Smooth muscle cell (in vitro differentiated cells): ENCODE measurements at regions not wholly inside any gene's neighbourhood (a gene's known extent, or its start where the extent isn't known, plus 50 kb on each side); places are given as distances from the start of the nearest gene placed in this dataset.

ENCODE experiments used
- DNase-seq: peaks from one replicate; lab custom pipeline; 2025; ENCODE audit not compliant: unreplicated experiment; lab: John Stamatoyannopoulos, UW
- H2AFZ ChIP-seq: fragments of 200-600 bp; sonication (generic); 2 replicates; pipeline ENCODE4 v1.6.0; 2016; ENCODE audit warnings: antibody characterized with exemption, low read depth, mild to moderate bottlenecking
- H3F3A ChIP-seq: fragments of 200-600 bp; sonication (generic); 2 replicates; pipeline ENCODE4 v1.6.0; 2017; ENCODE audit warnings: antibody characterized with exemption, low read depth
- H3K27ac ChIP-seq: fragments of 200-600 bp; sonication (generic); 2 replicates; pipeline ENCODE4 v1.5.1; 2016; ENCODE audit warnings: low read depth, mild to moderate bottlenecking
- H3K27me3 ChIP-seq: fragments of 200-600 bp; sonication (generic); 2 replicates; pipeline ENCODE4 v1.6.1; 2016; ENCODE audit warnings: low read depth, mild to moderate bottlenecking
- H3K36me3 ChIP-seq: fragments of 200-600 bp; sonication (generic); 2 replicates; pipeline ENCODE4 v1.5.1; 2016; ENCODE audit warnings: low read depth
- H3K4me1 ChIP-seq: fragments of 200-600 bp; sonication (generic); 2 replicates; pipeline ENCODE4 v1.5.1; 2016; ENCODE audit warnings: low read depth
- H3K4me2 ChIP-seq: fragments of 200-600 bp; sonication (generic); 2 replicates; pipeline ENCODE4 v1.6.0; 2016; ENCODE audit warnings: mild to moderate bottlenecking
- H3K4me3 ChIP-seq: fragments of 200-600 bp; sonication (generic); 2 replicates; pipeline ENCODE4 v1.5.1; 2016; ENCODE audit warnings: mild to moderate bottlenecking
- H3K79me2 ChIP-seq: fragments of 200-600 bp; sonication (generic); 2 replicates; pipeline ENCODE4 v1.6.0; 2016; ENCODE audit warnings: low read depth, mild to moderate bottlenecking
- H3K9ac ChIP-seq: fragments of 200-600 bp; sonication (generic); 2 replicates; pipeline ENCODE4 v1.6.0; 2016; ENCODE audit warnings: low read depth
- H3K9me3 ChIP-seq: fragments of 200-600 bp; sonication (generic); replicated peaks from 2 replicates; pipeline ENCODE4 v1.5.1; 2016; ENCODE audit warnings: low read depth
- H4K20me1 ChIP-seq: fragments of 200-600 bp; sonication (generic); 2 replicates; pipeline ENCODE4 v1.6.0; 2016; ENCODE audit warnings: low read depth
- WGBS: methylation state at CpG from one replicate; pipeline ENCODE4 v1.1.7; 2016; ENCODE audit warnings: low lambda C conversion rate; 5-methylcytosine and 5-hydroxymethylcytosine counted together
- TF ChIP-seq, protein P1 (sequence below): fragments of 200-600 bp; sonication (generic); IDR thresholded peaks from 2 replicates; pipeline ENCODE4 v1.5.1; 2017; ENCODE audit warnings: borderline replicate concordance, mild to moderate bottlenecking, antibody characterized with exemption; ENCODE audit not compliant: insufficient read depth, poor library complexity, severe bottlenecking

DNA sequence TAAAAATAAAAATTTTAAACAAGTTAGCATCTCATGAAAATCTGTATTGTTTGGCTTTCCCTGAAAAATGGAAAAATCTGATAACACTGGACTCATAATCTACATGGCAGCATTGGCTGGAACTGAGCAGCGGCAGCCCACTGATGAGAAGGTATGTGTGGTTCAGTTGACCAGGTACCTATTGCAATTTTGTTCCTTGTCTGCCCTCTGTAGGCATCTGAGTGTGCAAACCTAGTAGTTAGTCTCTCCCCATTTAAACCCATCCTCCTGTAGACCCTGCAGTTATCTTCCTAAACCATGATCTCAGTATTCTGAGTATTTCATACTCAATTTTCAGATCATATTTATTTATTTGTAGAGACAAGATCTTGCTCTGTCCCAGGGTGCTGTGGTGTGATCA, 59.4 kb upstream of the SERBP1 start:
- Histone ChIP-seq H3K4me3 (no peak overlapping the region), H3K36me3 (no peaks in the 10 kb centered on the region), H3K79me2 (no peaks in the 10 kb centered on the region), H3F3A (no peaks in the 10 kb centered on the region), H3K9me3 (no peaks in the 10 kb centered on the region), H3K9ac (no peak overlapping the region), H3K4me1 (no peaks in the 10 kb centered on the region), H3K4me2 (no peak overlapping the region), H3K27me3 (no peaks in the 10 kb centered on the region), H4K20me1 (no peaks in the 10 kb centered on the region), H3K27ac (no peak overlapping the region), H2AFZ (no peak overlapping the region)
- DNase-seq = no peak
- TF ChIP-seq, protein P1, sequence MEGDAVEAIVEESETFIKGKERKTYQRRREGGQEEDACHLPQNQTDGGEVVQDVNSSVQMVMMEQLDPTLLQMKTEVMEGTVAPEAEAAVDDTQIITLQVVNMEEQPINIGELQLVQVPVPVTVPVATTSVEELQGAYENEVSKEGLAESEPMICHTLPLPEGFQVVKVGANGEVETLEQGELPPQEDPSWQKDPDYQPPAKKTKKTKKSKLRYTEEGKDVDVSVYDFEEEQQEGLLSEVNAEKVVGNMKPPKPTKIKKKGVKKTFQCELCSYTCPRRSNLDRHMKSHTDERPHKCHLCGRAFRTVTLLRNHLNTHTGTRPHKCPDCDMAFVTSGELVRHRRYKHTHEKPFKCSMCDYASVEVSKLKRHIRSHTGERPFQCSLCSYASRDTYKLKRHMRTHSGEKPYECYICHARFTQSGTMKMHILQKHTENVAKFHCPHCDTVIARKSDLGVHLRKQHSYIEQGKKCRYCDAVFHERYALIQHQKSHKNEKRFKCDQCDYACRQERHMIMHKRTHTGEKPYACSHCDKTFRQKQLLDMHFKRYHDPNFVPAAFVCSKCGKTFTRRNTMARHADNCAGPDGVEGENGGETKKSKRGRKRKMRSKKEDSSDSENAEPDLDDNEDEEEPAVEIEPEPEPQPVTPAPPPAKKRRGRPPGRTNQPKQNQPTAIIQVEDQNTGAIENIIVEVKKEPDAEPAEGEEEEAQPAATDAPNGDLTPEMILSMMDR = peak; percentile 14
- WGBS = 65% methylated on average over 1 of the region's 1 CpG

DNA sequence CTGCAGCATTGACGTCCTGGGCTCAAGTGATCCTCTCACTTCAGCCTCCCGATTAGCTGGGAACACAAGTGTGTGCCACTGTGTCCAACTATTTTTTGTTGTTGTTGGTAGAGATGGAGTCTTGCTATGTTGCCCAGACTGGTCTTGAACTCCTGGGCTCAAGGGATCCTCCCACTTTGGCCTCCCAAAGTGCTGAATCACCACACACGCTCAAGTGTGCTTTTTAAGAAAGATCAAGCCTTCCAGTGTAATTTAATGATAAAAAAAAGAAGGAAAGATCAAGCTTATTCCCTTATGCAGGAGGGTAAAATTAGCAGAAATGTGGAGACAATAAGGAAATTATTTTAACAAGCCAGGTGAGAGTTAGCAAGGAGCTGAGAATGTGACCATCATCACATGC, 61.1 kb upstream of the SERBP1 start:
- TF ChIP-seq, protein P1 = no peak
- H3K27me3 ChIP-seq = no peaks in the 10 kb centered on the region
- H3K4me2 ChIP-seq = no peak overlapping the region
- H3K4me3 ChIP-seq = no peak overlapping the region
- H2AFZ ChIP-seq = no peak overlapping the region
- 93% methylated on average over 3 of the region's 3 CpGs for WGBS
- H4K20me1 ChIP-seq = no peaks in the 10 kb centered on the region
- H3K9ac ChIP-seq = no peak overlapping the region
- H3K36me3 ChIP-seq = no peaks in the 10 kb centered on the region
- no peak for DNase-seq
- no peaks in the 10 kb centered on the region for H3K79me2 ChIP-seq
- H3K9me3 ChIP-seq = no peaks in the 10 kb centered on the region
- H3K27ac ChIP-seq = no peak overlapping the region
- H3F3A ChIP-seq = no peaks in the 10 kb centered on the region
- no peaks in the 10 kb centered on the region for H3K4me1 ChIP-seq

DNA sequence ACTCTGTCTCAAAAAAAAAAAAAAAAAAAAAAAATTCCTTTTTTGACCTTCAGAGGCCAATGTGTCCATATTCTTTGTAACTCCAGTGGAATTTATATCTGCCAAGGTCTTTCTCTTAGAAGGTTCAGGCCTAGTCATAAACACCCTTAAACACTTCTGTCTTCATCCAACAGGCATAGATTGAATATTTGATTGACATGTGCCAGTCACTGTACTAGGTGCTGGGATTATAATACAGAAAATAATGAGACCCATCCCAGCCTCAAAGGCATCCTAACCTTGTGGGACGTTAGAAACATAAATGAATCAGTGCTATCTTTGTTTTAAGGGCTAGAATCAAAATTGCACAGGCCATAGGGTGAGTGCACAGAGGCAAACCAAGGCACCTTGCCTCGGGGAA, 62.9 kb upstream of the SERBP1 start:
- no peak overlapping the region for H3K4me3 ChIP-seq
- H3K27ac ChIP-seq = no peak overlapping the region
- WGBS = 77% methylated on average over 2 of the region's 2 CpGs
- DNase-seq = no peak
- no peak overlapping the region for H3K4me2 ChIP-seq
- H2AFZ ChIP-seq = no peak overlapping the region
- H3F3A ChIP-seq = no peaks in the 10 kb centered on the region
- H3K36me3 ChIP-seq = no peaks in the 10 kb centered on the region
- no peaks in the 10 kb centered on the region for H3K27me3 ChIP-seq
- no peak overlapping the region for H3K9ac ChIP-seq
- H3K4me1 ChIP-seq = no peaks in the 10 kb centered on the region
- TF ChIP-seq, protein P1 = no peak
- no peaks in the 10 kb centered on the region for H4K20me1 ChIP-seq
- H3K79me2 ChIP-seq = no peaks in the 10 kb centered on the region
- no peaks in the 10 kb centered on the region for H3K9me3 ChIP-seq

DNA sequence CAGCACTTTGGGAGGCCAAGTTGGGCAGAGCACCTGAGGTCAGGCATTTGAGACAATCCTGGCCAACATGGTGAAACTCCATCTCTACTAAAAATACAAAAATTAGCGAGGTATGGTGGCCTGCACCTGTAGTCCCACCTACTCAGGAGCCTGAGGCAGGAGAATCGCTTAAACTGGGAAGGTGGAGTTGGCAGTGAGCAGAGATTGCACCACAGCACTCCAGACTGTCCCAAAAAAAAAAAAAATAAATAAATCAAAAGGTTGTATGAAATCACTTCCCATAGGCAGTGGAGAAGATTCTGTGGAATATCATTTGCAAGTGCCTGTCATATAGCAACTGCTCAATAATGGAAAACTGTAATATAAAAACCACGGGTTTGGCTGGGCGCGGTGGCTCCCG, 65.1 kb upstream of the SERBP1 start:
- no peak for DNase-seq
- Histone ChIP-seq H3K4me1 (no peaks in the 10 kb centered on the region), H3K36me3 (no peaks in the 10 kb centered on the region), H3K27ac (no peak overlapping the region), H3K9ac (no peak overlapping the region), H4K20me1 (no peaks in the 10 kb centered on the region), H3K4me2 (no peak overlapping the region), H3K79me2 (no peaks in the 10 kb centered on the region), H3K4me3 (no peak overlapping the region), H2AFZ (no peak overlapping the region), H3K9me3 (no peaks in the 10 kb centered on the region), H3F3A (no peaks in the 10 kb centered on the region), H3K27me3 (no peaks in the 10 kb centered on the region)
- 96% methylated on average over 6 of the region's 6 CpGs for WGBS
- TF ChIP-seq, protein P1 = no peak
